BE2C (cell line): ENCODE measurements at regions not wholly inside any gene's neighbourhood (a gene's known extent, or its start where the extent isn't known, plus 50 kb on each side); places are given as distances from the start of the nearest gene placed in this dataset.

Experiments used
- DNase-seq: peaks from one replicate; pipeline ENCODE4 v3.0.0-alpha.2; 2020
- H3K27me3 ChIP-seq: fragments of 250-450 bp; sonication (Bioruptor Pico); 2 replicates; pipeline ENCODE4 v1.5.1; 2020; ENCODE audit warnings: mild to moderate bottlenecking
- H3K36me3 ChIP-seq: fragments of 250-450 bp; sonication (Bioruptor Pico); 2 replicates; pipeline ENCODE4 v1.5.1; 2020; ENCODE audit warnings: mild to moderate bottlenecking
- H3K4me1 ChIP-seq: fragments of 250-450 bp; sonication (Bioruptor Pico); 2 replicates; pipeline ENCODE4 v1.5.1; 2020
- H3K4me3 ChIP-seq: 2 replicates; pipeline ENCODE4 v1.5.1; 2011; ENCODE audit warnings: low read depth, low read length
- H3K9me3 ChIP-seq: fragments of 250-450 bp; sonication (Bioruptor Pico); 2 replicates; pipeline ENCODE4 v1.5.1; 2020
- CTCF ChIP-seq: IDR thresholded peaks from 2 replicates; pipeline ENCODE4 v1.5.1; 2012; ENCODE audit warnings: mild to moderate bottlenecking, low read depth, low read length

GRCh38 chr2:219949053-219949452 is 321.6 kb downstream of the SLC4A3 start:
- no peaks in the 10 kb centered on the region for H3K9me3 ChIP-seq
- DNase-seq, result no peak
- H3K4me1 ChIP-seq, result no peaks in the 10 kb centered on the region
- no peak for TF ChIP-seq CTCF
- H3K4me3 ChIP-seq, result no peak overlapping the region
- H3K27me3 ChIP-seq, result no peaks in the 10 kb centered on the region; the same call in 1 of the 2 replicates
- H3K36me3 ChIP-seq, result no peaks in the 10 kb centered on the region

GRCh38 chr2:219951099-219951498 is 323.7 kb downstream of the SLC4A3 start:
- H3K9me3 ChIP-seq, result no peaks in the 10 kb centered on the region
- H3K4me1 ChIP-seq, result no peaks in the 10 kb centered on the region
- H3K27me3 ChIP-seq, result no peaks in the 10 kb centered on the region; the same call in 1 of the 2 replicates
- no peak overlapping the region for H3K4me3 ChIP-seq
- H3K36me3 ChIP-seq, result no peaks in the 10 kb centered on the region
- no peak for DNase-seq
- no peak for TF ChIP-seq CTCF

GRCh38 chr2:219954331-219954730 is 326.9 kb downstream of the SLC4A3 start:
- no peak overlapping the region for H3K4me3 ChIP-seq

GRCh38 chr2:219957820-219958219 is 330.4 kb downstream of the SLC4A3 start:
- no peaks in the 10 kb centered on the region for H3K36me3 ChIP-seq

More at GRCh38 chr2:219954331-219954730, 326.9 kb downstream of the SLC4A3 start:
- Histone ChIP-seq H3K27me3 (no peaks in the 10 kb centered on the region; the same call in 1 of the 2 replicates), H3K36me3 (no peaks in the 10 kb centered on the region), H3K4me1 (no peaks in the 10 kb centered on the region), H3K9me3 (no peaks in the 10 kb centered on the region)
- TF ChIP-seq CTCF, result no peak
- no peak for DNase-seq

GRCh38 chr2:219958941-219959340 is 331.5 kb downstream of the SLC4A3 start:
- Histone ChIP-seq H3K4me1 (no peaks in the 10 kb centered on the region), H3K27me3 (no peaks in the 10 kb centered on the region), H3K4me3 (no peak overlapping the region), H3K9me3 (no peaks in the 10 kb centered on the region), H3K36me3 (no peaks in the 10 kb centered on the region)
- TF ChIP-seq CTCF, result no peak
- no peak for DNase-seq

More at GRCh38 chr2:219957820-219958219, 330.4 kb downstream of the SLC4A3 start:
- no peak for DNase-seq
- no peak for TF ChIP-seq CTCF
- Histone ChIP-seq H3K27me3 (no peaks in the 10 kb centered on the region), H3K4me1 (no peaks in the 10 kb centered on the region), H3K4me3 (no peak overlapping the region), H3K9me3 (no peaks in the 10 kb centered on the region)

GRCh38 chr2:219959471-219959870 is 332.0 kb downstream of the SLC4A3 start:
- Histone ChIP-seq H3K27me3 (no peaks in the 10 kb centered on the region), H3K4me1 (no peaks in the 10 kb centered on the region), H3K36me3 (no peaks in the 10 kb centered on the region), H3K9me3 (no peaks in the 10 kb centered on the region), H3K4me3 (no peak overlapping the region)
- TF ChIP-seq CTCF, result no peak
- DNase-seq, result no peak
